ENCODE measurements at regions not wholly inside any gene's neighbourhood (a gene's known extent, or its start where the extent isn't known, plus 50 kb on each side); places are given as distances from the start of the nearest gene placed in this dataset.
"Not testable (repeated sequence)": the region's sequence is repeated elsewhere in the genome, so short reads cannot be mapped to it uniquely, and the experiment has no call there.

GRCh38 chr13:50422181-50423148, 407.2 kb downstream of the KCNRG start:
- no peak for ATAC-seq (ENCODE audit: poor library complexity)
- intact Hi-C loops (cut with DNase I), result no loop called here

GRCh38 chr13:50424993-50425392, 409.7 kb downstream of the KCNRG start:
- intact Hi-C loops (cut with DNase I), result no loop called here
- DNase-seq (no peak), ATAC-seq (ENCODE audit: poor library complexity) (no peak)

More at GRCh38 chr13:50422181-50423148, 407.2 kb downstream of the KCNRG start:
- no peak for DNase-seq

- ATAC-seq (ENCODE audit: poor library complexity) (no peak), DNase-seq (no peak)
- intact Hi-C loops (cut with DNase I), result no loop called here
Measured at GRCh38 chr13:50425772-50426171, 410.5 kb downstream of the KCNRG start.

GRCh38 chr13:50426927-50427326, 411.7 kb downstream of the KCNRG start:
- ATAC-seq (ENCODE audit: poor library complexity), result no peak
- intact Hi-C loops (cut with DNase I), result no loop called here
- no peak for DNase-seq

GRCh38 chr13:50427511-50427910, 412.3 kb downstream of the KCNRG start:
- ATAC-seq (ENCODE audit: poor library complexity); intact Hi-C loops (cut with DNase I): not testable (repeated sequence)

GRCh38 chr13:50428183-50428877, 413.1 kb downstream of the KCNRG start:
- DNase-seq (no peak), ATAC-seq (ENCODE audit: poor library complexity) (no peak)
- intact Hi-C loops (cut with DNase I), result no loop called here

More at GRCh38 chr13:50427511-50427910, 412.3 kb downstream of the KCNRG start:
- DNase-seq, result not testable (repeated sequence)

GRCh38 chr13:50435011-50435410, 408.5 kb downstream of the DLEU7 start:
- intact Hi-C loops (cut with DNase I), result no loop called here
- ATAC-seq (ENCODE audit: poor library complexity), result no peak
- no peak for DNase-seq

GRCh38 chr13:50437252-50437651, 406.2 kb downstream of the DLEU7 start:
- intact Hi-C loops (cut with DNase I), result no loop called here
- ATAC-seq (ENCODE audit: poor library complexity) (no peak), DNase-seq (no peak)

- intact Hi-C loops (cut with DNase I), result no loop called here
- DNase-seq (no peak), ATAC-seq (ENCODE audit: poor library complexity) (no peak)
Measured at GRCh38 chr13:50438351-50438750, 405.1 kb downstream of the DLEU7 start.

- DNase-seq (no peak), ATAC-seq (ENCODE audit: poor library complexity) (no peak)
- intact Hi-C loops (cut with DNase I), result no loop called here
Measured at GRCh38 chr13:50441130-50441529, 402.4 kb downstream of the DLEU7 start.

GRCh38 chr13:50444726-50445125, 398.8 kb downstream of the DLEU7 start:
- intact Hi-C loops (cut with DNase I), result no loop called here
- ATAC-seq (ENCODE audit: poor library complexity) (no peak), DNase-seq (no peak)

GRCh38 chr13:50446611-50447010, 396.9 kb downstream of the DLEU7 start:
- DNase-seq (no peak), ATAC-seq (ENCODE audit: poor library complexity) (no peak)
- intact Hi-C loops (cut with DNase I), result no loop called here

GRCh38 chr13:50448535-50448998, 394.9 kb downstream of the DLEU7 start:
- DNase-seq (no peak), ATAC-seq (ENCODE audit: poor library complexity) (no peak)
- intact Hi-C loops (cut with DNase I), result no loop called here

GRCh38 chr13:50449465-50449864, 394.0 kb downstream of the DLEU7 start:
- ATAC-seq (ENCODE audit: poor library complexity) (no peak), DNase-seq (no peak)
- intact Hi-C loops (cut with DNase I), result no loop called here

- no peak for ATAC-seq (ENCODE audit: poor library complexity)
- intact Hi-C loops (cut with DNase I), result no loop called here
- no peak for DNase-seq
Measured at GRCh38 chr13:50450279-50450678, 393.2 kb downstream of the DLEU7 start.

- intact Hi-C loops (cut with DNase I), result no loop called here
- ATAC-seq (ENCODE audit: poor library complexity), result peak; percentile 34
- peak; percentile 44 for DNase-seq
Measured at GRCh38 chr13:50451609-50452008, 391.9 kb downstream of the DLEU7 start.

- intact Hi-C loops (cut with DNase I), result no loop called here
- DNase-seq (no peak), ATAC-seq (ENCODE audit: poor library complexity) (no peak)
Measured at GRCh38 chr13:50452028-50452427, 391.5 kb downstream of the DLEU7 start.

GRCh38 chr13:50452756-50453155, 390.7 kb downstream of the DLEU7 start:
- DNase-seq, result no peak
- ATAC-seq (ENCODE audit: poor library complexity), result peak; percentile 30
- intact Hi-C loops (cut with DNase I), result no loop called here

GRCh38 chr13:50453188-50453587, 390.3 kb downstream of the DLEU7 start:
- DNase-seq, result no peak
- no peak for ATAC-seq (ENCODE audit: poor library complexity)
- intact Hi-C loops (cut with DNase I), result no loop called here

- no peak for ATAC-seq (ENCODE audit: poor library complexity)
- no peak for DNase-seq
- intact Hi-C loops (cut with DNase I), result no loop called here
Measured at GRCh38 chr13:50456111-50456510, 387.4 kb downstream of the DLEU7 start.
